ENCODE measurements at regions not wholly inside any gene's neighbourhood (a gene's known extent, or its start where the extent isn't known, plus 50 kb on each side); places are given as distances from the start of the nearest gene placed in this dataset.

DNA sequence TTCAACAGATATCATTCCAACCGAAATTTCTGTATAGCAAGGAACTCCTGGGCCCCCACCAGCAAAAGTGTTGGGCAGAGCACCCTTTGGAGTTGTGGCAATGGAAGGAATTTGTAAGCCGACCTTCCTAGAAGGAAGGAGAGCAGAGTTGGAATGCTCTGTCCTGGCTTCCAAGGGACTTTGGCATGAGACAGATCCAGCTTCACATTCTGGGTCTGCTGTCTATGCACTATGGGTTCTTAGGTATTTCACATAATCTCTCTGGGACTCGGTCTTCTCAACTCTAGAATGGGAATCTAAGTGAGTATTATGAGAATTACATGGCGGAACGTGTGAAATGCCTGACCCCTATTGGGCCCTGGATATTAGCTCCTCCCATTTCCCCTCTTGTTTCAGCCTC is 63.2 kb upstream of the MARCHF10 start:
- Mint-ChIP-seq H3K36me3 (no peaks in the 10 kb centered on the region), H3K4me1 (no peaks in the 10 kb centered on the region), H3K27ac (no peak overlapping the region), H3K4me3 (no peak overlapping the region), H3K27me3 (peaks cover 29% of the 10 kb centered on the region), H3K9me3 (ENCODE audit: low read depth) (no peaks in the 10 kb centered on the region)
- ATAC-seq = no peak
- DNase-seq = no peak
- CTCF ChIA-PET = no interaction called here

DNA sequence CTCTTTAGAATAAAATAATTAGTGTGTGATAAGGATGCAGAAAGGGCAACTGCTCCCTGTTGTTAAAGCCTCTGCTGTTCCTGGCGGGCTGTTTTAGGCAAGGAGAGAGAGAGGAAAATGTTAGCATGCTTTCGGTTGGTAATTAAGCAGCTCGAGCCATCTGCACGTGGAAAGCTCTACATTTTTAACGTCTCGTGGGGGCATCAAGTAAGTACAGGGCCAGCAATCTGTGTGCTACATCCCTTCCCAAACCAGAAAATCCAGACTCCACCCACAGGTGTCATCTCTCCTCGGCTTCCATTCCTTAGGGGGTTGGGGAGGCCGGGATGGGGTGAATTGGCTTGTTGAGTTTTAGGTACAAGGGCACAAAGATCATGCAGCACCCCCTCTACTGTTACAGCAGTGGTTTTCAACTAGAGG is 62.4 kb upstream of the MARCHF10 start:
- DNase-seq (no peak), ATAC-seq (no peak)
- Mint-ChIP-seq H3K4me1 (no peaks in the 10 kb centered on the region), H3K27me3 (peaks cover 27% of the 10 kb centered on the region), H3K4me3 (no peak overlapping the region), H3K27ac (no peak overlapping the region), H3K9me3 (ENCODE audit: low read depth) (no peaks in the 10 kb centered on the region), H3K36me3 (no peaks in the 10 kb centered on the region)
- CTCF ChIA-PET = no interaction called here

DNA sequence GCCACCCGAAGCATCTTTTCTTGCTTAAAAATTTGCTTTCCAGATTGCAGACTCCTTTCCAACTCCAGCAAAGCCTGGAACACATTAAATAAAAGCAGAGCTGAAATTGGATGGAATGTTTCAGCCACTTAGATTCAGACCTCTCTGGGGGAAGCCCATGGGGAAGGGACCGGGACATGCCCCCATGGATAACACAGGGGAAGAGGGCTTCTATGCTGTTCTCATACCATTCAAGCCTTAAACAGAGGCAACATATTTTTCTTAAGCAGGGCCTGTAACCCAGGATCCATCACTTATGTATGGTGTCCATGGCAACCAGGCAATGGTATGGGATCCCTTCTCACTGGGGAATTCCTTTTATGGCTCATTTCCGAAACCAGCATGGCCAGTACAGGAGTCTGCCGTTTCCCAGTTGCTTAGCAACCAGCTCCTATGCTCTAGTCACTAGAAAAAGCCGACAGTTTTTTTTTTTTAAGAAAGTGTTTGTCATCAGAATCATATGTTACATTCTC is 62.0 kb upstream of the MARCHF10 start:
- ATAC-seq (no peak), DNase-seq (no peak)
- H3K27me3 Mint-ChIP-seq = peaks cover 25% of the 10 kb centered on the region
- CTCF ChIA-PET = no interaction called here
- no peaks in the 10 kb centered on the region for H3K4me1 Mint-ChIP-seq
- H3K27ac Mint-ChIP-seq = no peak overlapping the region
- no peaks in the 10 kb centered on the region for H3K36me3 Mint-ChIP-seq
- H3K9me3 Mint-ChIP-seq (ENCODE audit: low read depth) = no peaks in the 10 kb centered on the region
- no peak overlapping the region for H3K4me3 Mint-ChIP-seq

DNA sequence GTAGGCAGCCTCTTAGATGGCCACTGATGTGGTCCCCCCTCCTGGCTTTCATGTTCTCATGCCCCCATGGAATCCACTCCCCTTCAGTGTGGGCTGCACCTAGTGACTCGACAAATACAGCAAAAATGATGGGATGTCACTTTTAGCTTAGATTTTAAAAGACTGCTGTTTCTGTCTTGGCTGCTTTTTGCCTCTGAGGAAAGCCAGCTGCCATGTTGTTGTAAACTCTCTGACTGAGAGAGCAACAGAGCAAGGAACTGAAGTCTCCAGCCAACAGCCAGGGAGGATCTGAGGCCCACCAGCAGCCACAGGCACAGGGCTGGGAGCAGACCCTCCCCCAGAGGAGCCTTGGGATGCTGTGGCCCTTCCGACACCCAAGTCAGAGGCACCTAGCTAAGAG is 60.6 kb upstream of the MARCHF10 start:
- no peak for DNase-seq
- ATAC-seq = no peak
- no peak overlapping the region for H3K27ac Mint-ChIP-seq
- H3K9me3 Mint-ChIP-seq (ENCODE audit: low read depth) = no peaks in the 10 kb centered on the region
- no peaks in the 10 kb centered on the region for H3K36me3 Mint-ChIP-seq
- H3K4me3 Mint-ChIP-seq = no peak overlapping the region
- peaks cover 22% of the 10 kb centered on the region for H3K27me3 Mint-ChIP-seq
- CTCF ChIA-PET = no interaction called here
- no peaks in the 10 kb centered on the region for H3K4me1 Mint-ChIP-seq

DNA sequence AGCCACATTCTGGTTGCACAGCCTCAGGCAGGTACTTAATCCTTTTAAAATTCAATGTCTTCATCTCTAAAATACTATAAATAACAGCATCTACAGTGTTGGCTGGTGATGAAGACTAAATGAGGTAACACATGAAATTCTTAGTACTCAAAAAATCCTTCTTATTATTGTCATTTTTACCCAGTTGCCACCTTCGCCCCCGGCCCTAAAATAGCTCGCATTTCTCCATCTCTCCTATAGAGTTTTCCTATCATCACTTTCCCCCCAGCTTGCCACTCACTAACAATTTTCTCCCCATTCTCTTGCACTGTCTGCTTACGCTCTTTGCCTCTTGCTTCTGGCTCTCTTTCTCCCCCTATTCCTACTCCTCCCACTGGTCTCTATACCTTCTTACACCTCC is 59.9 kb upstream of the MARCHF10 start:
- Mint-ChIP-seq H3K4me3 (no peak overlapping the region), H3K4me1 (no peaks in the 10 kb centered on the region), H3K36me3 (no peaks in the 10 kb centered on the region), H3K9me3 (ENCODE audit: low read depth) (no peaks in the 10 kb centered on the region), H3K27me3 (peaks cover 27% of the 10 kb centered on the region), H3K27ac (no peak overlapping the region)
- DNase-seq (no peak), ATAC-seq (no peak)
- CTCF ChIA-PET = interaction anchor here (1.2 kb wide), 1 partner anchor 100 kb away, joined by 3 read pairs; no protein-coding TSS in a partner anchor

DNA sequence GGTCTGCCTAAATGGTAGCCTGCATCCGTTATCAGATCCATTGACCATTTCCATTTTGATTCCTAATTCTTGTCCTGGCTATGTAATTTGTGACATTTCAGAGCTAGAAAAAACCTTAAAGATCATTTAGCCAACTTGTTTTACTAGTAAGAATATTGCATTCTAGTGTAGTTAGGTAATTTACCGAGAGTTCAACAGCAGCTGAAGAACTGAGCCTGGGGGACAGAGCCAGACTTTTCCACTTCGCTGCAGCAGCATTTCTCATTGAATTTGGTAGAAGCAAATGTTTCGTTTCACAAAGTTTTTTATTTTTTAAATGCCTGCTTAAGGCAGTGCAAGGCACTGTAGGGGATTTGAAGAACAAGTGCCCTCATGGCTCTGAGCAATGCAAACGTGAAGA is 59.2 kb upstream of the MARCHF10 start:
- Mint-ChIP-seq H3K27me3 (peaks cover 27% of the 10 kb centered on the region), H3K36me3 (no peaks in the 10 kb centered on the region), H3K27ac (no peak overlapping the region), H3K4me1 (no peaks in the 10 kb centered on the region), H3K4me3 (no peak overlapping the region), H3K9me3 (ENCODE audit: low read depth) (no peaks in the 10 kb centered on the region)
- no peak for ATAC-seq
- DNase-seq = no peak
- CTCF ChIA-PET = interaction anchor here (1.2 kb wide), 1 partner anchor 101 kb away, joined by 3 read pairs; no protein-coding TSS in a partner anchor

DNA sequence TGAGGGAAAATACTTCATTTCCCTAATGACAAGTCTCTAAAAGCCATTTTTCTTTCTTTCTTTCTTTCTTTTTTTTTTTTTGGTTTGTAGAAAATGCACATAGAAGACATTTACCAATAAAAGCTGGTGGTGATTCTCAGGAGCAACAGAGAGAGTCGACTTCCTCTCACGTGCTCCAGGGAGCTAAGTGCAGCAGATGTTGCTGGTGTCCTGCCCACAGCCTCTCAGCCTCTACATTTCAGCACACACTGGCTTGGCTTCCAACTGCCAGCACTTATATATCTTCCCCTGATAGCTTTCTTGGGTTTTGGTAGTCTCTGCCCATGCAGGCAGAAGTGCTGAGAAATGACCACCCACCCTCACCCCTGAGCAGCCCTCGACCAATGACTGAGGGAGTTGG is 58.4 kb upstream of the MARCHF10 start:
- no peaks in the 10 kb centered on the region for H3K36me3 Mint-ChIP-seq
- H3K27me3 Mint-ChIP-seq = peaks cover 27% of the 10 kb centered on the region
- no peak overlapping the region for H3K27ac Mint-ChIP-seq
- no peaks in the 10 kb centered on the region for H3K4me1 Mint-ChIP-seq
- no peaks in the 10 kb centered on the region for H3K9me3 Mint-ChIP-seq (ENCODE audit: low read depth)
- H3K4me3 Mint-ChIP-seq = no peak overlapping the region
- DNase-seq = no peak
- ATAC-seq = no peak
- CTCF ChIA-PET = interaction anchor here (0.6 kb wide), 1 partner anchor 11 kb away, joined by 3 read pairs; no protein-coding TSS in a partner anchor

DNA sequence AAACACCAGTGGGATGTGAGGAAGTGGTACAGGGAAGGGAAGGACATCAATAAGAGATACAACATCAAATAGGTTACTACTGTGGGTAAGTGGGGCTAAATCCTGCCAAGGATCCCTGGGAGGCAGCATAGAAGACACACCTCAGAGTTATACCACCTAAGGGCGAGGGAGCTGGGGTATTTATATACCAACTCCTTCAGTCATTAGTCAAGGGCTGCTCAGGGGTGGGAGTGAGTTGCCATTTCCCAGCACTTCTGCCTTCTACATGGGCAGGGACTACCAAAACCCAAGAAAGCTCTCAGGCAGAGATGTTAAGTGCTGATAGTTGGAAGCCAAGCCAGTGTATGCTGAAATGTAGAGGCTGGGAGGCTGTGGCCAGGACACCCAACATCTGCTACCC is 57.5 kb upstream of the MARCHF10 start:
- no peak for DNase-seq

DNA sequence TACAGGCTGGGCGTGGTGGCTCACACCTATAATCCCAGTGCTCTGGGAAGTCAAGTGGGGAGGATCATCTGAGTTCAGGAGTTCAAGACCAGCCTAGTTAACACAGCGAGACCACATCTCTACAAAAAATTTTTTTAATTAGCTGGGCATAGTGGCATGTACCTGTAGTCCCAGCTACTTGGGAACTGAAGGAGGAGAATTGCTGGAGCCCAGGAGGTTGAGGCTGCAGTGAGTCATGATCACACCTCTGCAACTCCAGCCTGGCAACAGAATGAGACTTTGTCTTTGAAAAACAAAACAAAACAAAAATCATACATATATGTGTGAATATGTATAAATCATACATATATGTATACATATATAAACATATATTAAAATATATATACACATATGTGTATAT is 54.1 kb upstream of the MARCHF10 start:
- Mint-ChIP-seq H3K9me3 (ENCODE audit: low read depth) (no peaks in the 10 kb centered on the region), H3K36me3 (no peaks in the 10 kb centered on the region), H3K27me3 (peaks cover 31% of the 10 kb centered on the region), H3K4me1 (no peaks in the 10 kb centered on the region), H3K4me3 (no peak overlapping the region), H3K27ac (no peak overlapping the region)
- ATAC-seq (no peak), DNase-seq (no peak)
- CTCF ChIA-PET = no interaction called here

More for the DNA sequence above, 57.5 kb upstream of the MARCHF10 start:
- Mint-ChIP-seq H3K9me3 (ENCODE audit: low read depth) (no peaks in the 10 kb centered on the region), H3K36me3 (no peaks in the 10 kb centered on the region), H3K27ac (no peak overlapping the region), H3K4me1 (no peaks in the 10 kb centered on the region), H3K4me3 (no peak overlapping the region), H3K27me3 (peaks cover 32% of the 10 kb centered on the region)
- ATAC-seq = no peak
- CTCF ChIA-PET = no interaction called here

DNA sequence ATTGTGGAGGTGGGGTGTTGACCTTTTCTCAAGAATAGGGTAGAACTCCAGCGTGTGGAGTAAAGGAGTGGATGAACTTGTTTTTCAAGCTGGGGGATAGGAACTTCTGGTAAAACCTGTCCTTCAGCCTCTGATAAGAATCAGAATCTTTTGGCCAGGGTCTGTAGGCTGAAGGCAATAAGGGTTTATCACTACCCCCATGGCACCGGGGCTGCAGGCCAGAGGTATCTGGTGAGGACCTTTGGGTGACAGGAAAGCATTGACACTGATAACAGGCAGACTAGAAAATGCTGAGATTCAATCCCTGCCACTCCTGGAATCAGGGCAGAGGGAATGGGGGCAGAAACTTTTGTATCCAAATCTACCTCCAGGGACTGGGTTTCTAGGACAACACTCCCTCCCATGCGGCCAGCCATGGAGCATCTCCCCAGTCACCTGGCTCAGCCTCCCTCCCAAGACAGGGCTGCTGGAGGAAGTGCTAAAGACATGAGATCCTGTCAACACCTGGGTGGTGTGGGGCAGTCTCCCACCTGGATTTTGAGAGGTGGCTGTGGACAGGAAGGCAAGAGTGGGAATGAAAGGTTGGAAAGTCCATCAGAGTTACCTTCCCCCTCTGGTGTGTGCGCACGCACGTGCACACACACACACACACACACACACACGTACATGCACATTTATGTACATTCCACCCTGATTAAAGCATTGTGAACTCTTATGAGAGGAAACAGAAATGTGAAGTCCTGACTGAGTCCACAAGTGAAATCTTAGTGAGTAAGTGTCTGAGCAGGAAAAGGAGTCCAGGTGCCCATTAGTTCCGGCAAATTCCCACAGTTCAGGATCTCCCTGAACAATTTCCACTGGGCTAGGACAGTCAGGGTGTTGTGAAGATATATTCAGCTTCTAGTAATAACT is 53.1 kb upstream of the MARCHF10 start:
- Mint-ChIP-seq H3K9me3 (ENCODE audit: low read depth) (no peaks in the 10 kb centered on the region), H3K27ac (no peak overlapping the region), H3K4me1 (no peaks in the 10 kb centered on the region), H3K36me3 (no peaks in the 10 kb centered on the region), H3K27me3 (peaks cover 24% of the 10 kb centered on the region), H3K4me3 (no peak overlapping the region)
- DNase-seq = no peak
- ATAC-seq = no peak
- CTCF ChIA-PET = no interaction called here

DNA sequence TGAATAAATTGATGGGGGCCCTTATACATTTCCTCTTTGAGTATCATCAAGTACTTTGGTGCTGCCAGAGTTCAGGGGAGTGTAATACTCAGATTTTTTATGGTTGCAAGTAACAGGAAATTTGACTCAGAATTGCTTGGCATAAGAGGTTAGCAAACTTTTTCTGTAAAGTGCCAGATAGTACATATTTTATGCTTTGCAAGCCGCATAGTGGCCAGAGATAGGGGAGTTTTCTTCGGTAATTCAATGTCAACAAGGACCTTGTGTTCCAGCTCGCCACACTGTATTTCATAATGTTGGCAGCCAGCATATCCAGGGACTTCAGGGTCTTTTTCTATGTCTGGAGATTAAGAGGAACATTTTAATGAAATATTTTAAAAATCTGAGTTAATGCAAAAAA is 51.0 kb upstream of the MARCHF10 start:
- Mint-ChIP-seq H3K9me3 (ENCODE audit: low read depth) (no peaks in the 10 kb centered on the region), H3K4me1 (no peaks in the 10 kb centered on the region), H3K27me3 (peaks cover 38% of the 10 kb centered on the region), H3K4me3 (no peak overlapping the region), H3K27ac (no peak overlapping the region), H3K36me3 (no peaks in the 10 kb centered on the region)
- no peak for ATAC-seq
- DNase-seq = no peak
- CTCF ChIA-PET = no interaction called here
